ENCODE measurements at regions not wholly inside any gene's neighbourhood (a gene's known extent, or its start where the extent isn't known, plus 50 kb on each side); places are given as distances from the start of the nearest gene placed in this dataset.

DNA sequence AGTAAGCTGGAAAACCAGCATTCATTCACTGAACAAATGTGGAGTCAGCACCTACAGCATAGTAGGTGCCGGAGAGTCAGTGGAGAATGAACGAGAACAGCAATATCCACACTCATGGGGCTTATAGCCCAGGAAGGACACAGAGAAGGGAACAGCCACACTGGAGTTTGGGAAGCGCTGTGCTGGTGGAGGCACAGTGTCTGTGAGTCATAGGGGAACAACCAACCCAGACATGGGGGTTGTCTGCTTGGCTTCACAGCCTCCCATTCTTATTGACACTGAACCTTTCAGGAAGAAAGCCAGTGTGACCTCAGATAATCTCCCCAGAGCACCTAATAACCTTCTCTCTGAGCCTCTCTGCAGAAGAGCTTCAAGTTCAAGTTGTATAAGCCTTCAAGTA lies 56.6 kb upstream of the UBASH3B start:
- TF ChIP-seq, protein P1, sequence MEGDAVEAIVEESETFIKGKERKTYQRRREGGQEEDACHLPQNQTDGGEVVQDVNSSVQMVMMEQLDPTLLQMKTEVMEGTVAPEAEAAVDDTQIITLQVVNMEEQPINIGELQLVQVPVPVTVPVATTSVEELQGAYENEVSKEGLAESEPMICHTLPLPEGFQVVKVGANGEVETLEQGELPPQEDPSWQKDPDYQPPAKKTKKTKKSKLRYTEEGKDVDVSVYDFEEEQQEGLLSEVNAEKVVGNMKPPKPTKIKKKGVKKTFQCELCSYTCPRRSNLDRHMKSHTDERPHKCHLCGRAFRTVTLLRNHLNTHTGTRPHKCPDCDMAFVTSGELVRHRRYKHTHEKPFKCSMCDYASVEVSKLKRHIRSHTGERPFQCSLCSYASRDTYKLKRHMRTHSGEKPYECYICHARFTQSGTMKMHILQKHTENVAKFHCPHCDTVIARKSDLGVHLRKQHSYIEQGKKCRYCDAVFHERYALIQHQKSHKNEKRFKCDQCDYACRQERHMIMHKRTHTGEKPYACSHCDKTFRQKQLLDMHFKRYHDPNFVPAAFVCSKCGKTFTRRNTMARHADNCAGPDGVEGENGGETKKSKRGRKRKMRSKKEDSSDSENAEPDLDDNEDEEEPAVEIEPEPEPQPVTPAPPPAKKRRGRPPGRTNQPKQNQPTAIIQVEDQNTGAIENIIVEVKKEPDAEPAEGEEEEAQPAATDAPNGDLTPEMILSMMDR (conservative IDR thresholded peaks at IDR 0.05; ENCODE audit: low read depth, low read length), result no peak
- TF ChIP-seq EZH2 (IDR thresholded peaks at IDR 0.05; ENCODE audit: low read length, unreplicated experiment), result no peak

All from PC-3 (cell line).